Dermis microvascular lymphatic vessel endothelial cell (primary cell): ENCODE measurements at regions not wholly inside any gene's neighbourhood (a gene's known extent, or its start where the extent isn't known, plus 50 kb on each side); places are given as distances from the start of the nearest gene placed in this dataset.
"Not testable (repeated sequence)": the region's sequence is repeated elsewhere in the genome, so short reads cannot be mapped to it uniquely, and the experiment has no call there.

Experiments
- DNase-seq, 2 donors: peaks; one replicate each; pipeline versions ENCODE4 v3.0.0 to v3.0.0-alpha.2; 2010; ENCODE audit warnings: low read depth in 2 of 2

GRCh38 chr6:126891158-126891557, 227.3 kb upstream of the RSPO3 start:
- DNase-seq = no peak

- DNase-seq = not testable (repeated sequence)
These were observed 225.6 kb upstream of the RSPO3 start for GRCh38 chr6:126892869-126893268.

GRCh38 chr6:126897758-126898157, 220.7 kb upstream of the RSPO3 start:
- DNase-seq = no peak

GRCh38 chr6:126904176-126904575, 214.3 kb upstream of the RSPO3 start:
- DNase-seq = no peak

GRCh38 chr6:126905917-126906316, 212.6 kb upstream of the RSPO3 start:
- no peak for DNase-seq

GRCh38 chr6:126907312-126907711, 211.2 kb upstream of the RSPO3 start:
- DNase-seq = no peak

GRCh38 chr6:126907996-126908395, 210.5 kb upstream of the RSPO3 start:
- DNase-seq = no peak

DNA sequence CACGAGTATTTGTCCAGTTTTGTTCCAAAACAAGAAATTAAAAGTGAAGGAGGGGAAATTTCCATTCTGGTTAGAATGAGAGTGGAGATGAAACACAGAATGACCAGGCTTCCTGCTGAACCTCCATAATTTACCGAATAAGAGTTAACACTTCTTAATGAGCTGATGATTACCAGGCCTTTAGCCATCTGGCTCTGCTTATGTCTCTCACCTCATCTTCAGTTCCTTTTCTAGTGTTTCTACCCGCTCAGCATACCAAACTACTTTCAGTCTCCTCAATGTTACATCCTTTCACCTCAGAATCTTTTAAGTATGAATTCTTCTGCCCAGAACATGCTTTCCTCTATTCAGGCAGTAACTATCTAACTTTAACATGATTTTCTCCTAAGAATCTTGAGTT, 209.0 kb upstream of the RSPO3 start:
- DNase-seq = no peak

DNA sequence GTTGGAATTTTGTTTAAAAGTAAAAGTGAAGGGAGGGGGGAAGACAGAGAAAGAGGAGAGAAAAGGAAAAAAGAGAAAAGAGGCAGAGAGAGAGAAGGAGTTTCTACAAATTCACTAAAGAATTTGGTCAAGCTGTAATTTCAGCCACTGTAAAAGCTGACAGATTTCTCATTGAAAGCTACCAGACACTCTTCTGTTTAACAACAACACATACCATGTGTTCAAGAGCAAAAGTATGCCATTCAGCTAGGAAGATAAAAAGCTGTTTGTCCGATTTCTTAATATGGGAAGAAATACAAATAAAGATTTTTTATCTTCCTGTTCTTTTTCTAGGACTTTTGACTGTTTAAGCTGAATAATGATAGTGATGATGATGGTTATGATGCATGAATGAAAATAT, 204.8 kb upstream of the RSPO3 start:
- no peak for DNase-seq

GRCh38 chr6:126914172-126914571, 204.3 kb upstream of the RSPO3 start:
- no peak for DNase-seq

- DNase-seq = peak in 1 of 2 donors; percentile 30
These were observed 203.7 kb upstream of the RSPO3 start for GRCh38 chr6:126914801-126915200.

DNA sequence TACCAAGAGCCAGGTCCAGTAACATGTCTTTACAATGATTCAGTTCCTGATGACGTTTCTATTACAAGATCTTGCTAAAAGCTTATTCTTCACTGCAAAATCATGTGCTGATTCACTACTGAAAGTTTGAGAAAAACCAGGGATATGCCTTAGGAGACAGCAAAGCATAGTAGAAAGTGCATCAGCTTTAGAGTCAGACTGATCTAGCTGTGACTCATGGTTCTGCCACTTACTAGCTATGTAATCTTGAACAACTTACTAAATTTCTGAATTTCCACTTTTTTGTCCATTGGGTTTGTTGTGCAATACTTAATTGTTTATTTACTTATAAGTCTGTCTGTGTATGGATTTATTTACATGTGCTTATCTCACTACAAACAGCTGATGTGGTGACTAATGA, 198.5 kb upstream of the RSPO3 start:
- DNase-seq = peak in 1 of 2 donors; percentile 31

DNA sequence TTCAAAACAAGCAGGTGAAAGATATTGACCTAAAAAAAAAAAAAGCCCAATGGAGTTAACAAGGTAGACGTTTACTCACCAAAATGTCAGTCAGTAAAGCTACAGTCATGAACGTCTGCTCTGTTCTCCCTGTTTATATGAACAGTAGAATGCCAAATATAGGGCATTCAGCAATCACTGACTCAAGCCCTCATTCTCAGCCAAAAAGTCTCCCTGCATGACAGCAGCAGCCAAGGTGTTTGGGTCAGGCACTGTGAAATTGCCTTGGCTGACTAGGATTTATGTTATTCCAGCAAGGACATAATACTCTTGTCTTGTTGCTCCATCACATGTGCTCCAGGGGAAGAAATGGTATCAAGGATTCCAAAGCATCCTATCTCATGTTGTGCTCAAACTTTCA, 194.7 kb upstream of the RSPO3 start:
- no peak for DNase-seq

DNA sequence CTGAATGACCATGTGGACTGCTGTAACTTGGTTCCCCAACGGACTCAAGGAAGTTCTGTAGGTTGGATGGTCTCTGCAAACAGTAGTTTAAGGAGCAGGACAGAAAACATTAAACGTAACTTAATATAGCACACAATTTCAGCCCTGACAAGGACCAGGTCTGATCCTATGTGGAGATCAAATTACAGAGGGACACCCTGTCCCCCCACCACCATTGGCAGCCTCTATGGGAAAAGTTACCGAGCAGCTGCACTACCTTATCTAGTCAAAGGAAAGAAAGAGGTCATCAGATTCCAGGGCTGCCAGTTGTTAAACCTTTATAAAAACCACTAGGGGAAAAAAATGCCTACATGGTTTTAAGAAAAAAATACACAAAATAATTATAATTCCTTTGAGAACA, 191.5 kb upstream of the RSPO3 start:
- DNase-seq = no peak

GRCh38 chr6:126927841-126928240, 190.6 kb upstream of the RSPO3 start:
- DNase-seq = no peak

DNA sequence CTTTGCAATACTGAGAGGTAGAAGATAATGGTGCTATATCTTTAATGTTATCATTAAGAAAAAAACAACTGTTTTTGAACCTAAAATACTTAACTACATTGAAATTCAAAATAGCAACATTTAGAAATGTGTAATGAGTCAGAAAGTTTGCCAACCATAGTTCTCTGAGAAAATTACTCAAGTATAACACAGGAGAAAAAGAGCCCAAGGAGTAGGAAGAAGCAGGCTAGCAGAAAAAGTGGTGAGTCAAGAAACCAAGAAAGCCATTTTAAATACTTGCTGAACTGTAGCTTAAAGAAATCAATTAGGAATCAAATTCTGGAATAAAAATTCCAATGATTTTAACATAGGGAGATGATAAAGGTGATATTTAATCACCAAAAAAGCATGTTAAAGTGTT, 181.0 kb upstream of the RSPO3 start:
- no peak for DNase-seq

GRCh38 chr6:126939784-126940183, 178.7 kb upstream of the RSPO3 start:
- no peak for DNase-seq

- DNase-seq = no peak
These were observed 176.7 kb upstream of the RSPO3 start for GRCh38 chr6:126941751-126942150.

DNA sequence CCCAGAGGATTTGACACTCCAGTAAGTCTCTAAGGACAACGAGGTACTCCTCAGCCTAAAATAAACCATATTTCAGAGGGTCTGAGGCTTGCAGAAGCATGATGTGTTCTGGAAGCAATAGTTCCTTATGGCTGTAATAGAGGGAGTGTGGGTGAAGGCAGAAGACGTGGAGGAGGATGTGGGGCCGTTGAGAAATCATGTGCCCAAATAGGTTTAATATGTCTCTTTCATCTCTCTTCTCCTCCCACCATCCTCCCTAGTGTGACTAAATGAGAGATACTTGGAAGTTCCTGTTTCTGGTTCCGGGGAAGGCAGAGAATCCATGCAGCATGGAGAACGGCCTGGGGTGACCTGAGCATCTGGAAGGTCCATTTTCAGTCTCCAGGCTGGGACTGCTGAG, 174.0 kb upstream of the RSPO3 start:
- no peak for DNase-seq

- no peak for DNase-seq
These were observed 173.3 kb upstream of the RSPO3 start for GRCh38 chr6:126945150-126945685.

DNA sequence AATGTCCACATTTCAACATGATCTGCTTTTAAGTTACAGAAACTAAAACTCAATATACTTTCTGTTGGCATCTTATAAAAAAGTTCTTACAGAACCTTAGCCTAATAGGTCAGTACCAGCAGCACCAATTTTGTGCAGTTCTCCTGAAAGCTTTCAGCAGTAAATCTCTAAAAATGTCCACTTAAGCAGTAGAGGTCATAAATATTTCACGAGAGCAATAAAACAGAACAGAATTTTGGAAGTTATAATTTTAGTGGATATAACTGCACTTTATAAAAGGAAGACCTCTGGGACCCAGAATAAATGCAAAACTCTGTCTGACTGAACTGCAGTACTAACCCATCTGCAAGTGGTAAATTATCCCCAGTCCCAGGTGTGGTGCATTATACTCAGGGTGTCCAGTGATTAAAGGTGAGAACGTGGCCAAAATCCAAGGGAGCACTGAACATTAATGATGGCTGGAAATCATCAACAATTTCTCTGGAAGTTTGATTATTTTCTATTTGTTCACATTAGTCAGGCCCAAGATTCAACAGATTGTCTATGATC, 172.6 kb upstream of the RSPO3 start:
- no peak for DNase-seq

GRCh38 chr6:126947070-126947469, 171.4 kb upstream of the RSPO3 start:
- DNase-seq = no peak

DNA sequence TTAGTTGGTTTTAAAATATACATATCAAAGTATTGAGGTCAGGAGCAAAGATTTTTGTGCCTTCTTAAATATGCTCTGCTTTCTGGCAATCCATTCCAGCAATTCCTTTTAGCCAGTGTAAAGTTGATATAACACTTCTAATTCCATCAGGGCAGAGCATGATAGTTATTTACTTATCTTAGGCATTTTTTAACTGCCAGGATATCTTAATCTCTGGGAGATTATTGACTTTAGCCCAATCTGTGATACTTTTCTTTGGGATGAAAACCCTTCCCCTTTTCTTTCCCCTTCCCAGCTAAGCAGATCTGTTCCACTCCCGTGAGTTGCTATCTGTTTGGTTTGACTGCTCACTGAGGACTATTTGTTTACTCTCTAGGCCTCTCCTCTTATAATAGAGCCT, 168.7 kb upstream of the RSPO3 start:
- DNase-seq = no peak

DNA sequence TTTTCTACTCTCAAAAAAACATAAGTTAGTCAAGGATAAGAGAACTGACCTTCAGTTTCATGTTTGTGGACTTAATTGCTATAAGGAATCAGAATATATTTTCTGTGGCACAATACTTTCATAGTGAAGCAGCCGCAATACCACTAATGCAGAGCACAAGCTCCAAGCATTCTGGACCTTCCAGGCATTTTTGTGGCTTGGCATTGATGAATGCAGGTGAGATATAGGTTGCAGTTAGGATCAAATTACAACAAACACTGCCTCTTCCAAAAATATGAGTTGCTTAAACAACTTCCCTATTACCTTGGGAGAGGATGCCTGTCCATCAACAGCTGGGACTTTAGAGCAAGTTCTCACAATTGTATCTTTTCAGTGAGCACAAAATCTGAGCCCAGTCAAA, 162.8 kb upstream of the RSPO3 start:
- no peak for DNase-seq
